Posterior cingulate gyrus (tissue), 11 donors: ENCODE measurements at regions not wholly inside any gene's neighbourhood (a gene's known extent, or its start where the extent isn't known, plus 50 kb on each side); places are given as distances from the start of the nearest gene placed in this dataset.
"Not testable (repeated sequence)": the region's sequence is repeated elsewhere in the genome, so short reads cannot be mapped to it uniquely, and the experiment has no call there.

Experiments
- DNase-seq, 10 donors: peaks; one replicate each; pipeline versions ENCODE4 v3.0.0 to v3.0.0-alpha.2; 2020 to 2021; ENCODE audit warnings: mixed read lengths in 3 of 10
- intact Hi-C: fragments of 100-400 bp; cut with DNase I; formaldehyde crosslinking; loops from one replicate; pipeline ENCODE4 v1.15.1; 2023

DNA sequence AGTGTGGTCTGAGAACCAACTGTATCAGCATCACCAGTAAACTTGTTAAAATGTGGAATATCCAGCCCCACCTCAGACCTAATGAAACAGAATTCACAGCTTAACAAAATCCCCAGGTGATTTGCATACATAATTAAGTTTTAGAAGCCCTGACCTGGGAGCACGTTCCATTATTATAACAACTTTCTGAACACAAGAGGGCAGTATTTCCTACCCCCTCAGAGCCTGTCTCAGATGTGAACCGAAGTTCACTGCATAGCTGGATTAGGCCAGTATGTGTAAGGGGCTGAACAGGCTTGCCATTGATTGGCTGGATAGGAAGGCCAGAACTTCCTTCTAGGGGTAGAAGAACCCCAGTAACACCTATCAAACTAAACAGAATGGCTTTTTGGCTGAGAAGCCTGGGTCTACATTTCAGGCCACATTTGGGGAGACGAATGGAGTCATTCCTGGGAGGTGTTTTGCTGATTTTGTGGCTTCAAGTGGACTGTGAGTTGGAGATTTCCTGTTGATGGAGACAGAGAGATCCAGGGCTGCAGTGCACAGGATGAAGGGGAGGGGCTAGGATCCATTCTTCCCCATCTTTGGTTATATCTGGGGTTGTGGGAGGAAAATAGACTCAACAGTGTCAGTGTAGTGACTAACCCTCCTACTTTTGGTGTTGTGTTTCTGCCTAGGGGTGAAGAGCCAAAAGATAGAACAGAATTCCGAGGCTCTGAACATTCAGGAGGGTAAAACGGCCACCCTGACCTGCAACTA is 94.7 kb upstream of the OR4E1 start:
- intact Hi-C loops = no loop called here
- DNase-seq = no peak

DNA sequence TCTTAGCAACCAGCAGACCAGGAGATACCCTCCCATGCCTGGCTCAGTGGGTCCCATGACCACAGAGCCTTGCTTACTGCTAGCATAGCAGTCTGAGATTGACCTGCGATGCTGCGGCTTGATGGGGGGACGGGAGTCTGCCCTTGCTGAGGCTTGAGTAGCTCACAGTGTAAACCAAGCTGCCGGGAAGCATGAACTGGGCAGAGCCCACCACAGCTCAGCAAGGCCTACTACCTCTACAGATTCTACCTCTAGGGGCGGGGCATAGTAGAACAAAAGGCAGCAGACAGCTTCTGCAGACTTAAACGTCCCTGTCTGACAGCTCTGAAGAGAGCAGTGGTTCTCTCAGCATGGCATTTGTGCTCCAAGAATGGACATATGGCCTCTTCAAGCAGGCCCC is 86.7 kb upstream of the OR4E1 start:
- intact Hi-C loops, DNase-seq: not testable (repeated sequence)

DNA sequence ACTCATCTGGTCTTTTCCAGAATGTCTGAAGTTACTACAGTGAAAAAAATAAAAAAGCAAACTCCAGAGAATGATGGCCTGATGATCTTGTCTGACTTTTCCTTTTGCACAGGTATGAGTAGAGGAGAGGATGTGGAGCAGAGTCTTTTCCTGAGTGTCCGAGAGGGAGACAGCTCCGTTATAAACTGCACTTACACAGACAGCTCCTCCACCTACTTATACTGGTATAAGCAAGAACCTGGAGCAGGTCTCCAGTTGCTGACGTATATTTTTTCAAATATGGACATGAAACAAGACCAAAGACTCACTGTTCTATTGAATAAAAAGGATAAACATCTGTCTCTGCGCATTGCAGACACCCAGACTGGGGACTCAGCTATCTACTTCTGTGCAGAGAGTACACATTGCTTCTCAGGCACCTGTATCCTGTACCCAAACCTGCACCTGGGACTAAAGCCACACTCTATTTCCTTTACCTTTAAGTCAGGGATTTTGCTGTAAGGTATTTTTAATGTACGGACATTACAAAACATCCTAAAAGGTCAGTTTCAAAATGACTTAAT is 75.8 kb upstream of the OR4E1 start:
- DNase-seq = no peak
- intact Hi-C loops = no loop called here

DNA sequence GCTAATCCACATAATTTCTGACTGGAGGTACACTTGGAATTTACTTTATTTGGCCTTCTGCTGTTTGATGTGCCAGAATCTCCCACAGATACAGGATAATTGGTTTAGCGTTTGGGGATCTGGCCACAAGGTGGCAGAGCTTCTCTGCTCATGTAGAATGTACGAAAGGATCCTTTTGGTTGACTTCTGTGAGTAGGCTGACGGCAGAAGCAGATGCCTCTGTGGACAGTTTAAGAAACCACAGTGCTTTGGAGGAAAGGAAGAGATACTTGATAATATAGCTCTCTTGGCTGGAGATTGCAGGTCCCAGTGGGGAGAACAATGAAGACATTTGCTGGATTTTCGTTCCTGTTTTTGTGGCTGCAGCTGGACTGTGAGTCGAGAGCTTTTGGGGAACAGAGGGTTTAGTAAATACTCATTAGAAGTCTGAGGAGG is 75.3 kb upstream of the OR4E1 start:
- DNase-seq = peak in 7 of 10 donors; percentile 22 to 91 (median 53)
- intact Hi-C loops = no loop called here

DNA sequence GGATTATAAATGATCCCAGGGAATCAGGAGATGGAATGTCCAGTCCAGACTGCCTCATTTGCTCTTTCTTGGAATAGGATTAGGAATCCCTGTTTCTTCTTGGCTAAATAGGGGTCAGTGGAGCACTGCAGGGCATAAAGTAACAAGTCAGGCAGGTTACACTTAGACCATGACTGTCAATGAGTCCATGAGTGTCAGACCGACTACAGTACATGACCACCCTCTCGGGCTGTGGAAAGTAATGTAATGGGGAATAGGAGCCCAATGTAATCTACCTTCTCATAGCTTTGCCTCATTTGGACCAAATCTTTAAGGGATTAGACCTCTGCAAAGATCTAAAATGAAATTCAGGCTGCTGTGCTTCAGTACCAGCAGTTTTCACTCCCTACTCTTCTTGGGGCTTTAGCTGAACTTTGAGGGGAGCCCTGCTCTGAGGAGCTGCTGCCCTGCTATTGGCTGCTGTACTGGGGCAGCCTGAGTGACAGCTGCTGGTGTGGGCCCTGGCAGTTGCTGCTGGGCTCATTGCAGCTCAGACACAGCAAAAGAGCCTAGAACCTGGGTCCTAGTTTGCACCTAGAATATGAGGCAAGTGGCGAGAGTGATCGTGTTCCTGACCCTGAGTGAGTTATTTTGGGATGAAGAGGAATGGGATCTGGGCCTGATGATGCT is 62.2 kb upstream of the OR4E1 start:
- intact Hi-C loops = no loop called here
- no peak for DNase-seq

DNA sequence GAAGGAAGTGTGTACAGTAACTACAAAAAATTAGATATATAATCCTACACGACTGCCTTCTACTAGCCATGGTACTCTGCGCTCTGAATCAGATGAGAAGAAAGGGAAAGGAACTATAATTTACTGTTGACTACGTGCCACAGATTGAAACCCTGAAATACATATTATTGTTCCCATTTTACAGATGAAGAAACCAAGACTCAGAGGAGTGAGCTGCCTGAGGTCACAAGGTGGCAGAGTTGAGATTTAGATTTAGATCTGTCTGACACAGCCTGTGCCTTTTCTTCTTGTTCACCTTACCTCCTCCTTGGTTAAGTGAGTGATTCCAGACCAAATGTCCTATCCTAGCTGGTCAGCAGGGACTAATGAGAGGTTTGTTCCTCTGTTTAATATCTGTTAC is 61.6 kb upstream of the OR4E1 start:
- intact Hi-C loops = no loop called here
- DNase-seq = no peak

DNA sequence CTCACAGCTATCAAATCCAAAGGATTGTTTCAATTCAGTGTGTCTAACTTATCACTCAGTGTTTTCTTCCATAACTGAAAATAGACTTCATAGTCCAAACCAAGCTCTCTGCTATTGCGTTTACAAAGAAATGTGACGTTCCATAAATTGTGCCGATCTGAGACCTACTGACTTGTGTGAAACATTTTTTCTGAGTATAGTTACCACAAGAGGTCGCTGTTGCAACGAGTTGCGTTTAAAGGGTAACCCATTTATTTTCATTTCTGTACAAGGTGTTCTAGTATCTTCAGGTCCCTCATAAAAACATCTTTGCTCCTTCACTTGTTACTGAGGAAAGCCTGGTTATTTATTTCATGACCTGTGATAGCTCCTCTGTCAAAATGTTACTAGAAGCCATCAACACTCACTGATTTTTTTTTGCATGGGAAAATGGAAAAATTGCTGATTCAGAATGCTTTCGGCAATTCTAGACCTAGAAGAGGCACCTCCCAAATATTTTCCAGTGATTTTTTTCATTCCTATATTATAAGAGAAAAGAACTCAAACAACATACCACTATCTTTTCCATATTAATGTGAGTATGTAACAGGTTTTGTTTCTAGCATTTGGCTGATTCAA is 60.9 kb upstream of the OR4E1 start:
- DNase-seq = peak in 1 of 10 donors; percentile 14

DNA sequence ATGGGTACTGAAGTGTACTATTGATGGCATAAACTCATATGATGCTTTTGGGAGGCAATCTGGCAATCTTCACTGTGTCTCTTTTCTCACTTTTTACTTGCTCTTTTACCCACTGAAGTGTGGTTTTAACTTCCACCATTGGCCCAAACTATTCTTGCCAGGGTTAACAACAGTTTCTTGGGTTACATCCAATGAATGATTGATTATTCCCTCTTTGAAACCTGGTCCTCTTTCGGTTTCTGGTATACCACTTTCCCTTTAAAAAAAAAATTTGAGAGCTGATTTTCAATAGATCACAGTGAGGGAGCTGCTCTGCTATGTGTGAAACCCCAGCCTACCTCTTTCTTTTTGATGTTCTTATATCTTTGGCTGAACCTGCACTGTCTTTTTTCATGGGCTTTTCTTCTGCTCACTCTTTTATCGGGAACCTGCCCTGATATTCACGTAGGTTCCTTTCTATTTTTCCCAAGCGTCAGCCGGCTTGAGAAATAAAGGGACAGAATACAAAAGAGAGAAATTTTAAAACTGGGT is 56.1 kb upstream of the OR4E1 start:
- DNase-seq = no peak
- intact Hi-C loops = no loop called here

More for the DNA sequence above, 60.9 kb upstream of the OR4E1 start:
- intact Hi-C loops = no loop called here

DNA sequence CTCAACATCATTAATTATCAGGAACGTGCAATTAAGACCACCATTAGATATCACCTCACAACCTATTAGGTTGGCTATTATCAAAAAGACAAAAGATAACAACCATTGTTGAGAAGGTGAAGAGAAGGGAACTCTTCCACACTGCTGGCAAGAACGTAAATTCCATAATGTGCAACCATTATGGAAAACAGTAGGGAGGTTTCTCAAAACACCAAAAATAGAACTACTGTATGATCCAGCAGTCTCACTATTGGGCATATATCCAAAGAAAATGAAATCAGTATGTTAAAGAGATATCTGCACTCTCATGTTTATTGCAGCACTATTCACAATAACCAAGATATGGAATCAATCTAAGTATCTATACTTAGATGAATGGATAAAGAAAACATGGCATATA is 51.6 kb upstream of the OR4E1 start:
- intact Hi-C loops = no loop called here

DNA sequence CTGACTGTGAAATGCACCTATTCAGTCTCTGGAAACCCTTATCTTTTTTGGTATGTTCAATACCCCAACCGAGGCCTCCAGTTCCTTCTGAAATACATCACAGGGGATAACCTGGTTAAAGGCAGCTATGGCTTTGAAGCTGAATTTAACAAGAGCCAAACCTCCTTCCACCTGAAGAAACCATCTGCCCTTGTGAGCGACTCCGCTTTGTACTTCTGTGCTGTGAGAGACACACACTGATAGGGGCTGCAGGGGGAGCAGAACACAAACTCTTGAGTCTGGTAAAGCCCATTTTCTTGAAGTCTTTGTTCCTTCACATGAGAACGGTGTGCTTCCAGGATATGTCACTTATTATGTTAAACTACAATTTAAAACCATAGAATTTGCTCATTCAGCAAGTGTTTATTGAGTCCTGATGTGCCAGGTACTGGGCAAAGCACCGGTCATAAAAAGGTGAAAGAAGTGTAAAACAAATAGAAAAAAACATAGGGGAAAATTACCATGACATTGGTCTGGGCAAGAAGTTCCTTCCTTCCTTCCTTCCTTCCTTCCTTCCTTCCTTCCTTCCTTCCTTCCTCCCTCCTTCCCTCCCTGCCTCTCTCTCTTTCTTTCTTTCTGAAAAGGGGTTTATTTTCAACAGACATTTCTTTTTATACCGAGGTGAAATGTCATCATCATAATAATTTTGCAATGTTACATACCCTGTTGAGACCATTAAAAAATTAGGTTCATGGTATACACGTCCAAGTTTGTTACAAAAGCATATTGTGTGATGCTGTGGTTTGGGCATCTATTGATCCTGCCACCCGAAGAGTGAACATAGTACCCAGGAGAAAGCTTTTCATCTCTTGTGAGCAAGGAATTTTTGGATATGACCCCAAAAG is 50.7 kb upstream of the OR4E1 start:
- no peak for DNase-seq
- intact Hi-C loops = no loop called here

More for the DNA sequence above, 51.6 kb upstream of the OR4E1 start:
- DNase-seq = no peak

DNA sequence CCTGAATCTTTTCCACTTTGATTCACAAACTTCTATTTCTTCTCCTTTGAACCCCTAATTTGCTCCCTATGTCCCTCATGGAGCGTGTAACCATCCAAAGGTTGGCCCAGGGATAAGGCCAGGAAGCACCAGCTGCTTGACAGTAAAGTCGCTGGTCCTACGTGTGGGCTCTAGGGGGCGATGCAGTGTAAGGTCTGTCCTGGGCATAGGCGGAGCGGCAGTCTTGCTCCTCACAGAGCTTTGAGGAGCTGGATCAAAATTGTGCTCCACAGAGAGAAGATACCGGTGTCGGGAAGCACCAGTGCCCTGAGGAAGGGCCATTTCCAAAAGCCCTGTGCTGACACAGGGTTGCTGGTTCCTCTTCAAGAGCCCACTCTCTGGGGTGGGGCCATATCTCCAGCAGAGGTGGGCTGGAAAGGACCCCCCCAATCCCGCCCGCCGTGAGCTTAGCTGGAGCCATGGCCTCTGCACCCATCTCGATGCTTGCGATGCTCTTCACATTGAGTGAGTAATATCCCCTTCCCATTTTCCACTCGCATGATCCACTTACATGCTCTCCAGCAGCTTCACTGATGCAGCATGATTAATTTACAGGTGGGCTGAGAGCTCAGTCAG is 49.9 kb upstream of the OR4E1 start:
- peak in 1 of 10 donors; percentile 15 for DNase-seq
- intact Hi-C loops = no loop called here
